ENCODE measurements at regions not wholly inside any gene's neighbourhood (a gene's known extent, or its start where the extent isn't known, plus 50 kb on each side); places are given as distances from the start of the nearest gene placed in this dataset.
A peak's percentile ranks its signal among the peaks of the same experiment; 100 is the strongest.

DNA sequence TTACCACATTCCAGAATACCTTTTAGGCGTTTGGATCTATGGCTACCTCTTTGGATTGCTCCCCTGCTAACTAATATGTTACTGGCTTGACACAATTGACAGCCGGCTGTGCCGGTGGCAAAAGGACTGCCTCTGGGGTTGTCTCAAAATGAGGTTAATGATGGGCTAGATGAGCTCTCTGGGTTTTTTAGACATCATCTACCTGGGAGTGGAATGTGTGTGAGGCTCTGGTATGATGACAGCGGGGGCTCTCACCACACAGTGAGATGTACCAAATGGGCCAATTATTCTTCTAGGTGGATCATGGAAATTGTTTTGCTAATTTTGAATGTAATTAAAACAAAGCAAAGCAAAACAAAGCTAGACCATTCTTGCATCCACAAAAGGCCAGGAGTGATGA is 391.1 kb upstream of the SPRED2 start:
- no TSS peak for BruUV-seq (replicated peaks)
- intact Hi-C loops (cut with micrococcal nuclease): no loop called here
- H3K4me3 Mint-ChIP-seq (ENCODE audit: unreplicated experiment): no peak overlapping the region
- H3K36me3 Mint-ChIP-seq (ENCODE audit: insufficient read depth, unreplicated experiment): no peaks in the 10 kb centered on the region
- peaks cover 7% of the 10 kb centered on the region for H3K9me3 Mint-ChIP-seq (ENCODE audit: unreplicated experiment)
- no peak overlapping the region for H3K27ac Mint-ChIP-seq (ENCODE audit: low read depth, unreplicated experiment)
- ChIA-PET CTCF (interaction anchor here (0.7 kb wide), 1 partner anchor 48 kb away, joined by 3 read pairs; no protein-coding TSS in a partner anchor), POLR2A (no interaction called here)
- H3K4me1 Mint-ChIP-seq (ENCODE audit: insufficient read depth, unreplicated experiment): no peaks in the 10 kb centered on the region
- TF ChIP-seq, protein P1, sequence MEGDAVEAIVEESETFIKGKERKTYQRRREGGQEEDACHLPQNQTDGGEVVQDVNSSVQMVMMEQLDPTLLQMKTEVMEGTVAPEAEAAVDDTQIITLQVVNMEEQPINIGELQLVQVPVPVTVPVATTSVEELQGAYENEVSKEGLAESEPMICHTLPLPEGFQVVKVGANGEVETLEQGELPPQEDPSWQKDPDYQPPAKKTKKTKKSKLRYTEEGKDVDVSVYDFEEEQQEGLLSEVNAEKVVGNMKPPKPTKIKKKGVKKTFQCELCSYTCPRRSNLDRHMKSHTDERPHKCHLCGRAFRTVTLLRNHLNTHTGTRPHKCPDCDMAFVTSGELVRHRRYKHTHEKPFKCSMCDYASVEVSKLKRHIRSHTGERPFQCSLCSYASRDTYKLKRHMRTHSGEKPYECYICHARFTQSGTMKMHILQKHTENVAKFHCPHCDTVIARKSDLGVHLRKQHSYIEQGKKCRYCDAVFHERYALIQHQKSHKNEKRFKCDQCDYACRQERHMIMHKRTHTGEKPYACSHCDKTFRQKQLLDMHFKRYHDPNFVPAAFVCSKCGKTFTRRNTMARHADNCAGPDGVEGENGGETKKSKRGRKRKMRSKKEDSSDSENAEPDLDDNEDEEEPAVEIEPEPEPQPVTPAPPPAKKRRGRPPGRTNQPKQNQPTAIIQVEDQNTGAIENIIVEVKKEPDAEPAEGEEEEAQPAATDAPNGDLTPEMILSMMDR (IDR thresholded peaks at IDR 0.05; ENCODE audit: unreplicated experiment): no peak
- DNase-seq (ENCODE audit: unreplicated experiment): no peak
- H3K27me3 Mint-ChIP-seq (ENCODE audit: insufficient read depth, unreplicated experiment): no peaks in the 10 kb centered on the region

- ChIA-PET CTCF (interaction anchor here (1.0 kb wide), 1 partner anchor 35 kb away, joined by 3 read pairs; no protein-coding TSS in a partner anchor), POLR2A (interaction anchor here (1.2 kb wide), 1 partner anchor 28 kb away, joined by 6 read pairs; no protein-coding TSS in a partner anchor)
- no TSS peak for BruUV-seq (replicated peaks)
- no peak overlapping the region for H3K4me3 Mint-ChIP-seq (ENCODE audit: unreplicated experiment)
- H3K4me1 Mint-ChIP-seq (ENCODE audit: insufficient read depth, unreplicated experiment): no peaks in the 10 kb centered on the region
- no peak for DNase-seq (ENCODE audit: unreplicated experiment)
- TF ChIP-seq, protein P1 (IDR thresholded peaks at IDR 0.05; ENCODE audit: unreplicated experiment): no peak
- H3K9me3 Mint-ChIP-seq (ENCODE audit: unreplicated experiment): peaks cover 7% of the 10 kb centered on the region
- no peaks in the 10 kb centered on the region for H3K27me3 Mint-ChIP-seq (ENCODE audit: insufficient read depth, unreplicated experiment)
- intact Hi-C loops (cut with micrococcal nuclease): no loop called here
- H3K36me3 Mint-ChIP-seq (ENCODE audit: insufficient read depth, unreplicated experiment): no peaks in the 10 kb centered on the region
- no peak overlapping the region for H3K27ac Mint-ChIP-seq (ENCODE audit: low read depth, unreplicated experiment)
These were observed 388.1 kb upstream of the SPRED2 start for GRCh38 chr2:65820454-65820853.

DNA sequence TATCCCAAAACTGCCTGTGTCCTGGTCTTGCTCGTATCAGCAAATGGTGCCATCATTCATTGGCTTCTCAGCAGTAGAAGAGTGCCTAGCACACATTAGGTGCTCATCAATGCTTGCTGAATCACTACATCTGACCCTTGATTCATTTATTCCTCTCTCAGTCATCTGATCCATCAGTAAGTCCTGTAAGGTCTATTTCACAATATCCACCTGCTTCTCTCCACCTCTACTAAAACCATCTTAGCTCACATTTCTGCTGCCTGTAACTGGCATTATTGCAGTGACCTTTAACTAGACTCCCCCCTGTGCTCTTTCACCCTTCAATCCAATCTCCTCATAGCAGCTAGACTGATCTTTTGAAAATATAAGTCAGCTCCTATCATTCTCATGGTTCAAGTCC is 387.6 kb upstream of the SPRED2 start:
- TF ChIP-seq, protein P1 (IDR thresholded peaks at IDR 0.05; ENCODE audit: unreplicated experiment): no peak
- Mint-ChIP-seq H3K27me3 (ENCODE audit: insufficient read depth, unreplicated experiment) (no peaks in the 10 kb centered on the region), H3K27ac (ENCODE audit: low read depth, unreplicated experiment) (no peak overlapping the region), H3K4me1 (ENCODE audit: insufficient read depth, unreplicated experiment) (no peaks in the 10 kb centered on the region), H3K9me3 (ENCODE audit: unreplicated experiment) (peaks cover 7% of the 10 kb centered on the region), H3K36me3 (ENCODE audit: insufficient read depth, unreplicated experiment) (no peaks in the 10 kb centered on the region), H3K4me3 (ENCODE audit: unreplicated experiment) (no peak overlapping the region)
- DNase-seq (ENCODE audit: unreplicated experiment): no peak
- ChIA-PET CTCF (no interaction called here), POLR2A (interaction anchor here (0.9 kb wide), 1 partner anchor 191 kb away, joined by 3 read pairs; no protein-coding TSS in a partner anchor)
- intact Hi-C loops (cut with micrococcal nuclease): no loop called here
- no TSS peak for BruUV-seq (replicated peaks)

DNA sequence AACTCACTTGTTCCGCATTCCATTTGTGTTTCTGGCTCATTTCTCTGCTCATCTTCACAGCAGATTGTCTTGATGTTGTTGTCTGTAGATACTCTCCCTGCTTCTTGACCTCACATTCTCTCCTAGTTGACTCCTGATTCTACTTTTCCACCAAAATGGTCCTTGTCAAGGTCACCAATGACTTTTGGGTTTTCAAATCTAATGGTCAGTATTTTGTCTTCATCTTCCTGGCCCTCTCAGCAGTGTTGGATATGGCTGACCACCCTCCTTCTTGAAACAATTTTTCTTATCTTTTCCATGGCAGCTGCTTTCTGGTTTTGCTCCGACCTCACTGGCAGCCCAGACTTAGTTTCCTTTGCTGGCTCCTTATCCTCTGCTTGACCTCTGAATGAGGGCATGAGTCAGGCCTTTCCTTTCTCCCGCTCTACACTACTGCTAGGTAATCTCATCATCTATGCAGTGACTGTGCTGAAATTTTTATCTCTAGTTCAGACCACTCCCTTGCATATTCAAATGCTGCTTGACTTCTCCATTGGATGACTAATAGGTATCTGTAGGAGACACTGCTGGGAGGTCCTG is 386.6 kb upstream of the SPRED2 start:
- BruUV-seq (replicated peaks): no TSS peak
- Mint-ChIP-seq H3K27ac (ENCODE audit: low read depth, unreplicated experiment) (no peak overlapping the region), H3K4me3 (ENCODE audit: unreplicated experiment) (no peak overlapping the region), H3K4me1 (ENCODE audit: insufficient read depth, unreplicated experiment) (no peaks in the 10 kb centered on the region), H3K9me3 (ENCODE audit: unreplicated experiment) (peaks cover 7% of the 10 kb centered on the region), H3K27me3 (ENCODE audit: insufficient read depth, unreplicated experiment) (no peaks in the 10 kb centered on the region), H3K36me3 (ENCODE audit: insufficient read depth, unreplicated experiment) (no peaks in the 10 kb centered on the region)
- ChIA-PET CTCF (no interaction called here), POLR2A (interaction anchor here (0.9 kb wide), 1 partner anchor 192 kb away, joined by 3 read pairs; no protein-coding TSS in a partner anchor)
- intact Hi-C loops (cut with micrococcal nuclease): no loop called here
- TF ChIP-seq, protein P1 (IDR thresholded peaks at IDR 0.05; ENCODE audit: unreplicated experiment): no peak
- peak; percentile 8 for DNase-seq (ENCODE audit: unreplicated experiment)

Measured in MCF 10A (cell line).